OCI-LY7 (cell line): ENCODE measurements at regions not wholly inside any gene's neighbourhood (a gene's known extent, or its start where the extent isn't known, plus 50 kb on each side); places are given as distances from the start of the nearest gene placed in this dataset.
A peak's percentile ranks its signal among the peaks of the same experiment; 100 is the strongest.

Experiments used
- BruUV-seq: library from RNA; stranded (reverse); fragments of 400-500 nt; replicated peaks from 2 replicates; lab custom pipeline; 2021; lab: Mats Ljungman, UMichigan
- CTCF ChIA-PET: fragments of 300-600 bp; sonication (Branson Sonifier 250); formaldehyde crosslinking; loops from one replicate; lab custom pipeline; 2022; ENCODE audit warnings: antibody characterized with exemption; ENCODE audit not compliant: unreplicated experiment; lab: Charles Lee
- POLR2A ChIA-PET: fragments of 300-600 bp; sonication (Branson Sonifier 250); formaldehyde crosslinking; loops from one replicate; lab custom pipeline; 2022; ENCODE audit warnings: antibody characterized with exemption; lab: Charles Lee
- DNase-seq: peaks from one replicate; pipeline ENCODE4 v3.0.0-alpha.2; 2015; ENCODE audit warnings: low spot score
- H2AFZ ChIP-seq: fragments of 200-600 bp; sonication (generic), shearing (Covaris generic); 2 replicates; pipeline ENCODE4 v1.6.1; 2014; ENCODE audit warnings: mild to moderate bottlenecking, antibody characterized with exemption, low read length, moderate library complexity
- H3K27ac ChIP-seq: fragments of 200-600 bp; sonication (generic); 2 replicates; pipeline ENCODE4 v1.5.1; 2014; ENCODE audit warnings: mixed run types, low read depth, mild to moderate bottlenecking, moderate library complexity, low read length, inconsistent platforms; ENCODE audit not compliant: poor library complexity, severe bottlenecking
- H3K36me3 ChIP-seq: fragments of 200-600 bp; sonication (generic); 2 replicates; pipeline ENCODE4 v1.6.1; 2014; ENCODE audit warnings: mild to moderate bottlenecking, antibody characterized with exemption, low read length, moderate library complexity, mixed read lengths; ENCODE audit not compliant: insufficient read depth
- H3K4me1 ChIP-seq: fragments of 200-600 bp; sonication (generic); 2 replicates; pipeline ENCODE4 v1.5.1; 2014; ENCODE audit warnings: mild to moderate bottlenecking, low read length; ENCODE audit not compliant: insufficient read depth, poor library complexity, severe bottlenecking
- H3K4me2 ChIP-seq: fragments of 200-600 bp; sonication (generic); 2 replicates; pipeline ENCODE4 v1.6.1; 2014; ENCODE audit warnings: mild to moderate bottlenecking, low read length
- H3K4me3 ChIP-seq: fragments of 200-600 bp; sonication (generic); 2 replicates; pipeline ENCODE4 v1.5.1; 2014; ENCODE audit warnings: mild to moderate bottlenecking, low read depth, low read length; ENCODE audit not compliant: poor library complexity, severe bottlenecking
- H3K79me2 ChIP-seq: fragments of 200-600 bp; sonication (generic); 2 replicates; pipeline ENCODE4 v1.6.1; 2016; ENCODE audit warnings: low read depth, mild to moderate bottlenecking, low read length, moderate library complexity, mixed read lengths; ENCODE audit not compliant: insufficient read depth
- H3K9me2 ChIP-seq: fragments of 200-600 bp; sonication (generic); 2 replicates; pipeline ENCODE4 v1.6.1; 2016; ENCODE audit warnings: mild to moderate bottlenecking, low read length, mixed read lengths; ENCODE audit not compliant: insufficient read depth
- H3K9me3 ChIP-seq: fragments of 200-600 bp; sonication (generic); 2 replicates; pipeline ENCODE4 v1.6.1; 2014; ENCODE audit warnings: mild to moderate bottlenecking, mixed run types, low read length, mixed read lengths
- H4K20me1 ChIP-seq: fragments of 200-600 bp; sonication (generic); 2 replicates; pipeline ENCODE4 v1.6.1; 2014; ENCODE audit warnings: mild to moderate bottlenecking, antibody characterized with exemption, low read length, moderate library complexity, mixed read lengths; ENCODE audit not compliant: insufficient read depth
- EZH2phosphoT487 ChIP-seq: fragments of 200-600 bp; sonication (generic); IDR thresholded peaks from 2 replicates; pipeline ENCODE4 v1.6.1; 2018; ENCODE audit warnings: low read depth, borderline replicate concordance, mild to moderate bottlenecking, mixed run types, antibody characterized with exemption, low read length, moderate library complexity, mixed read lengths
- intact Hi-C: fragments of 100-400 bp; cut with micrococcal nuclease; formaldehyde crosslinking; loops from one replicate; pipeline ENCODE4 v1.10.0; 2022; ENCODE audit not compliant: unreplicated experiment
- TF ChIP-seq, protein P1 (sequence below): fragments of 200-600 bp; sonication (generic); conservative IDR thresholded peaks from 2 replicates; pipeline ENCODE4 v1.5.1; 2014; ENCODE audit warnings: mild to moderate bottlenecking, antibody characterized with exemption, low read length, moderate library complexity, mixed read lengths

DNA sequence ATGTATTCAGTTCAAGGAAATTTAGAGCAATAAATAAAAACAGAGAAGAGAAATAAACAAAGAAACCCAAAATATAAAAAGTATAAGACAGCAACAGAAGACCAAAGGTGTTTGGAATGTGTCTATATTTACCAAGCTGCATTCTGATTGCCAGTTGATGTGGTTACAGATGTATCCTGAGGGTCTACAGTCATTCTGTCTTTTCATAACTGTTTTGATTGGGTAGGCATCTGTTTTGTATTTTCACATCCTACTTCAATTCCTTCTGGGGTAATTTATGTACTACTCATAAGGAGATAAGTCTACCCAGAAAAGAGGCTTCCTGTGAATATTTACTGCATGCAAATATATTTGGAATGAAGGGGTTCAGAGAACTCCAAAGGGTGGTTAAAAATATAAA is 596.8 kb upstream of the GCFC2 start:
- intact Hi-C loops, result no loop called here
- TF ChIP-seq, protein P1, sequence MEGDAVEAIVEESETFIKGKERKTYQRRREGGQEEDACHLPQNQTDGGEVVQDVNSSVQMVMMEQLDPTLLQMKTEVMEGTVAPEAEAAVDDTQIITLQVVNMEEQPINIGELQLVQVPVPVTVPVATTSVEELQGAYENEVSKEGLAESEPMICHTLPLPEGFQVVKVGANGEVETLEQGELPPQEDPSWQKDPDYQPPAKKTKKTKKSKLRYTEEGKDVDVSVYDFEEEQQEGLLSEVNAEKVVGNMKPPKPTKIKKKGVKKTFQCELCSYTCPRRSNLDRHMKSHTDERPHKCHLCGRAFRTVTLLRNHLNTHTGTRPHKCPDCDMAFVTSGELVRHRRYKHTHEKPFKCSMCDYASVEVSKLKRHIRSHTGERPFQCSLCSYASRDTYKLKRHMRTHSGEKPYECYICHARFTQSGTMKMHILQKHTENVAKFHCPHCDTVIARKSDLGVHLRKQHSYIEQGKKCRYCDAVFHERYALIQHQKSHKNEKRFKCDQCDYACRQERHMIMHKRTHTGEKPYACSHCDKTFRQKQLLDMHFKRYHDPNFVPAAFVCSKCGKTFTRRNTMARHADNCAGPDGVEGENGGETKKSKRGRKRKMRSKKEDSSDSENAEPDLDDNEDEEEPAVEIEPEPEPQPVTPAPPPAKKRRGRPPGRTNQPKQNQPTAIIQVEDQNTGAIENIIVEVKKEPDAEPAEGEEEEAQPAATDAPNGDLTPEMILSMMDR, result no peak
- TF ChIP-seq EZH2phosphoT487, result no peak

DNA sequence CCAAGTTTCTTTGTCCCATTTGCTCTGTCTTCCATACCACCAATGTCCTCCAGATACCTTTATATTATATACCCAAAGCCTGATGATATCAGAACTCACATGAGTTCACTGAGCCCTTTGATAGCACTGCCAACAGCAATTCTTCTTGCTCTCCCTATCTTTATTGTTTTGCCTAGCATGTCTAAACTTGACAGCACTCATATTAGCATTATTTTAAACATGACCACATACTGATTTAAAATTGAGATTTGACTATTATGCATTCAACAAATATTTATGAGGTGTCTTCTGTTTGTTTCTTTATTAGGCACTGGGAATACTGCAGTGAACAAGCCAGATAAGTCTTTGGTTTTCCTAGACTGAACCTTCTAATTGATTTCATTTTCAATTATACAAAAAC is 587.3 kb upstream of the GCFC2 start:
- H3K27ac ChIP-seq, result no peak overlapping the region
- no peak overlapping the region for H3K4me3 ChIP-seq
- POLR2A ChIA-PET, result no interaction called here
- no peaks in the 10 kb centered on the region for H3K4me1 ChIP-seq
- intact Hi-C loops, result no loop called here
- no peak for TF ChIP-seq EZH2phosphoT487
- TF ChIP-seq, protein P1, result no peak
- CTCF ChIA-PET, result no interaction called here
- H3K9me2 ChIP-seq, result no peaks in the 10 kb centered on the region
- no TSS peak for BruUV-seq
- H2AFZ ChIP-seq, result no peak overlapping the region
- no peaks in the 10 kb centered on the region for H4K20me1 ChIP-seq
- H3K36me3 ChIP-seq, result no peaks in the 10 kb centered on the region
- no peak overlapping the region for H3K4me2 ChIP-seq
- no peaks in the 10 kb centered on the region for H3K9me3 ChIP-seq
- no peak for DNase-seq
- no peaks in the 10 kb centered on the region for H3K79me2 ChIP-seq

More for the DNA sequence above, 596.8 kb upstream of the GCFC2 start:
- H3K79me2 ChIP-seq, result no peaks in the 10 kb centered on the region
- H4K20me1 ChIP-seq, result no peaks in the 10 kb centered on the region
- H3K9me2 ChIP-seq, result no peaks in the 10 kb centered on the region
- no peaks in the 10 kb centered on the region for H3K9me3 ChIP-seq
- ChIA-PET POLR2A (no interaction called here), CTCF (no interaction called here)
- H3K4me1 ChIP-seq, result no peaks in the 10 kb centered on the region
- DNase-seq, result no peak
- no peak overlapping the region for H3K4me2 ChIP-seq
- BruUV-seq, result no TSS peak
- no peak overlapping the region for H2AFZ ChIP-seq
- H3K36me3 ChIP-seq, result no peaks in the 10 kb centered on the region
- H3K4me3 ChIP-seq, result no peak overlapping the region
- H3K27ac ChIP-seq, result peak overlapping the region; percentile 30

DNA sequence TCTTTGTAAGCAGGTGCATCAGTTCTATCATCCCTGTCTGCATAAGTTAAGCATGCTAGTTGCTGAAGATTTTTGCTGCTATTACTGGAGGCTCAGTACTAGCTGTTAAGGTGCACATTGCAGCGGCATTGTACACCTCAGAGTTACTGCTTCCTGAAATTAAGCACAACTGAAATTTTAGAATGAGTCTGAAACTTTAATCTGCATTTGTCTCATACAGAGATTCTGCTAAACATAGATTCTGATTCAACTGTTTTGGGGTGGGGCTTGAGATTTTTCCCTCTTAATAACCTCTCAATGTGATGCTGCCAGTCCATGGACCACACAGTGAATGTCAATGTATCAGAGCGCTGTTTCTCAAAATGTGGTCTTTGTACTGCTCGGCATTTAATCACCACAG is 585.7 kb upstream of the GCFC2 start:
- CTCF ChIA-PET, result no interaction called here
- BruUV-seq, result no TSS peak
- TF ChIP-seq, protein P1, result no peak
- no peak for TF ChIP-seq EZH2phosphoT487

More for the DNA sequence above, 585.7 kb upstream of the GCFC2 start:
- H3K27ac ChIP-seq, result no peak overlapping the region
- DNase-seq, result no peak
- intact Hi-C loops, result no loop called here
- H3K79me2 ChIP-seq, result no peaks in the 10 kb centered on the region
- H3K9me3 ChIP-seq, result no peaks in the 10 kb centered on the region
- H3K9me2 ChIP-seq, result no peaks in the 10 kb centered on the region
- no peaks in the 10 kb centered on the region for H3K36me3 ChIP-seq
- POLR2A ChIA-PET, result no interaction called here
- H3K4me2 ChIP-seq, result no peak overlapping the region
- no peaks in the 10 kb centered on the region for H3K4me1 ChIP-seq
- H4K20me1 ChIP-seq, result no peaks in the 10 kb centered on the region
- no peak overlapping the region for H2AFZ ChIP-seq
- no peak overlapping the region for H3K4me3 ChIP-seq
